Pancreas (tissue), 10 donors: ENCODE measurements at regions not wholly inside any gene's neighbourhood (a gene's known extent, or its start where the extent isn't known, plus 50 kb on each side); places are given as distances from the start of the nearest gene placed in this dataset.

Experiments used
- ATAC-seq, 4 donors: fragments of 200-7000 bp; cut with Tn5 transposase; one replicate each; pipeline versions ENCODE4 v1.8.0 to v1.9.1; 2020; ENCODE audit warnings: mild to moderate bottlenecking in 4 of 4, moderate library complexity in 4 of 4
- DNase-seq, 6 donors: peaks; one replicate each; pipeline ENCODE4 v3.0.0-alpha.2; 2020
- FAIRE-seq: peaks from 2 replicates; lab custom pipeline; 2012; peaks lifted over from hg19 to GRCh38; lab: Jason Lieb, UNC
- H3K27ac ChIP-seq, 4 donors: fragments of 200-600 bp; sonication (generic); 1 replicate in 3 of 4; 2 replicates in 1 of 4; pipeline versions ENCODE4 v1.5.0 to v1.8.0; 2020
- H3K27me3 ChIP-seq, 4 donors: fragments of 200-600 bp; one replicate each; pipeline ENCODE4 v1.8.0; 2021
- H3K36me3 ChIP-seq, 3 donors: fragments of 200-600 bp; sonication (generic) in 1 of 3; one replicate each; pipeline versions ENCODE4 v1.5.0 to v1.8.0; 2020 to 2021
- H3K4me1 ChIP-seq, 3 donors: fragments of 200-600 bp; one replicate each; pipeline ENCODE4 v1.8.0; 2021
- H3K4me3 ChIP-seq, 4 donors: fragments of 200-600 bp; sonication (generic) in 2 of 4; one replicate each; pipeline versions ENCODE4 v1.5.0 to v1.8.0; 2020 to 2021
- H3K9me3 ChIP-seq, 4 donors: fragments of 200-600 bp; one replicate each; pipeline ENCODE4 v1.8.0; 2021
- CTCF ChIP-seq, 4 donors: fragments of 200-600 bp; sonication (generic) in 3 of 4; IDR thresholded peaks; one replicate each; pipeline versions ENCODE4 v1.5.0 to v1.8.0; 2021; ENCODE audit warnings: antibody characterized with exemption in 4 of 4
- WGBS, 2 donors: extraction: QIAGEN DNeasy Blood & Tissue Kit; methylation state at CpG; one replicate each; pipeline ENCODE4 v1.1.7; 2013; 5-methylcytosine and 5-hydroxymethylcytosine counted together
- intact Hi-C, 3 donors: fragments of 100-400 bp; cut with DNase I; formaldehyde crosslinking; loops; one replicate each; pipeline versions ENCODE4 v1.11.1 to v1.14.2; 2022
- donor health status: healthy with polysubstance abuse.
- donor health status: DM: no; HTN: no; CAD: no; lungs with moderate emphysema.
- donor health status: DM: no; HTN: no; CAD: no.
- donor health status: control.
- donor health status: control.
- donor health status: Bipolar disorder and iron deficiency.
- donor health status: DM: yes; HTN: yes; CAD: no.
- donor health status: DM: no; HTN: no; CAD: no.
- donor health status: DM: no; HTN: no; CAD: no.
- donor health status: DM: yes; HTN: yes; CAD: no.

GRCh38 chr2:126776255-126776654, 120.3 kb downstream of the GYPC start:
- Histone ChIP-seq H3K4me1 (no peaks in the 10 kb centered on the region), H3K9me3 (no peaks in the 10 kb centered on the region), H3K36me3 (no peaks in the 10 kb centered on the region), H3K27me3 (no peaks in the 10 kb centered on the region), H3K27ac (no peak overlapping the region), H3K4me3 (peak overlapping the region; percentile 29 to 59 (median 44))
- DNase-seq (no peak), ATAC-seq (peak; percentile 7 to 29 (median 14)), FAIRE-seq (no peak)
- intact Hi-C loops, result loop anchor here in 2 of 3 donors (10.0 kb wide), 3 partner anchors 251 to 541 kb away; no protein-coding TSS in a partner anchor
- TF ChIP-seq CTCF (IDR thresholded peaks at IDR 0.05), result no peak
- 23 to 32% methylated on average over 8 to 9 of the region's 9 CpGs for WGBS, 2 donors

- intact Hi-C loops, result loop anchor here in 2 of 3 donors (10.0 kb wide), 3 partner anchors 252 to 542 kb away; no protein-coding TSS in a partner anchor
- H3K4me1 ChIP-seq, result no peaks in the 10 kb centered on the region
- DNase-seq (peak; percentile 67 to 93 (median 81)), ATAC-seq (peak; percentile 94 to 97 (median 94)), FAIRE-seq (no peak)
- 0 to 1% methylated on average over 60 to 68 of the region's 68 CpGs for WGBS, 2 donors
- H3K4me3 ChIP-seq, result peak overlapping the region; percentile 29 to 59 (median 44)
- no peaks in the 10 kb centered on the region for H3K36me3 ChIP-seq
- TF ChIP-seq CTCF (IDR thresholded peaks at IDR 0.05), result peak; percentile 63 to 91 (median 90)
- H3K27ac ChIP-seq, result peak overlapping the region; percentile 47 to 66 (median 56)
- no peaks in the 10 kb centered on the region for H3K27me3 ChIP-seq
- no peaks in the 10 kb centered on the region for H3K9me3 ChIP-seq
Observed at GRCh38 chr2:126776692-126777619, 121.0 kb downstream of the GYPC start.

GRCh38 chr2:126777620-126777978, 121.1 kb upstream of the TEX51 start:
- ATAC-seq (no peak), FAIRE-seq (no peak), DNase-seq (no peak)
- Histone ChIP-seq H3K36me3 (no peaks in the 10 kb centered on the region), H3K4me3 (peak overlapping the region in 1 of 4 donors; percentile 59), H3K9me3 (no peaks in the 10 kb centered on the region), H3K4me1 (no peaks in the 10 kb centered on the region), H3K27me3 (no peaks in the 10 kb centered on the region), H3K27ac (no peak overlapping the region)
- TF ChIP-seq CTCF (IDR thresholded peaks at IDR 0.05), result no peak
- WGBS, 2 donors, result 20 to 26% methylated on average over 3 of the region's 3 CpGs
- intact Hi-C loops, result loop anchor here in 2 of 3 donors (10.0 kb wide), 3 partner anchors 253 to 543 kb away; no protein-coding TSS in a partner anchor

GRCh38 chr2:126778561-126779501, 119.9 kb upstream of the TEX51 start:
- H3K27ac ChIP-seq, result no peak overlapping the region
- peak in 1 of 6 donors; percentile 38 for DNase-seq
- no peak overlapping the region for H3K4me3 ChIP-seq
- H3K36me3 ChIP-seq, result no peaks in the 10 kb centered on the region
- no peaks in the 10 kb centered on the region for H3K9me3 ChIP-seq
- WGBS, 2 donors, result 54 to 64% methylated on average over 14 of the region's 14 CpGs
- TF ChIP-seq CTCF (IDR thresholded peaks at IDR 0.05), result no peak
- H3K27me3 ChIP-seq, result no peaks in the 10 kb centered on the region
- no peak for FAIRE-seq
- intact Hi-C loops, result loop anchor here in 2 of 3 donors (10.0 kb wide), 3 partner anchors 254 to 544 kb away; no protein-coding TSS in a partner anchor
- H3K4me1 ChIP-seq, result no peaks in the 10 kb centered on the region
- no peak for ATAC-seq
